Erythroblast (primary cell): ENCODE measurements at regions not wholly inside any gene's neighbourhood (a gene's known extent, or its start where the extent isn't known, plus 50 kb on each side); places are given as distances from the start of the nearest gene placed in this dataset.

ENCODE experiments used
- GATA1 ChIP-seq: IDR thresholded peaks from 2 replicates; pipeline ENCODE4 v1.6.1; 2011; ENCODE audit warnings: low read depth, mild to moderate bottlenecking, control low read depth, low read length, moderate library complexity
- POLR2A ChIP-seq: IDR thresholded peaks from 2 replicates; pipeline ENCODE4 v1.6.1; 2011; ENCODE audit warnings: mild to moderate bottlenecking, low read length

GRCh38 chr2:223122781-223123180 lies 70.8 kb downstream of the KCNE4 start:
- TF ChIP-seq POLR2A (no peak), GATA1 (no peak)
